ENCODE measurements at regions not wholly inside any gene's neighbourhood (a gene's known extent, or its start where the extent isn't known, plus 50 kb on each side); places are given as distances from the start of the nearest gene placed in this dataset.
"Not testable (repeated sequence)": the region's sequence is repeated elsewhere in the genome, so short reads cannot be mapped to it uniquely, and the experiment has no call there.

DNA sequence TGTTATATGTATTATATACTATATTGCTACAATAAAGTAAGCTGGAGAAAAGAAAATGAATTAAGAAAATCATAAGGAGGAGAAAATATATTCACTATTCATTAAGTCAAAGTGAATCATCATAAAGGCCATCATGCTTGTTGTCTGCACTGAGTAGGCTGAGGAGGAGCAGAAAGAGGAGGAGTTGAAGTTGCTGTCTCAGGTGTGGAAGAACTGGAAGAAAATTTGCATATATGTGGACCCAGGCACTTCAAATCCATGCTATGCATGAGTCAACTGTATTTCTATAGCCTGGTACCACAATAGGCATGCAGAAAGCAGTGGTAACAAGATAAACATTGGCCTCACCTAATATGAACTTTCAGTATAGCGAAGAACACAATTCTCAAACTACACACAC is 135.9 kb upstream of the SGCG start:
- no peak for DNase-seq

DNA sequence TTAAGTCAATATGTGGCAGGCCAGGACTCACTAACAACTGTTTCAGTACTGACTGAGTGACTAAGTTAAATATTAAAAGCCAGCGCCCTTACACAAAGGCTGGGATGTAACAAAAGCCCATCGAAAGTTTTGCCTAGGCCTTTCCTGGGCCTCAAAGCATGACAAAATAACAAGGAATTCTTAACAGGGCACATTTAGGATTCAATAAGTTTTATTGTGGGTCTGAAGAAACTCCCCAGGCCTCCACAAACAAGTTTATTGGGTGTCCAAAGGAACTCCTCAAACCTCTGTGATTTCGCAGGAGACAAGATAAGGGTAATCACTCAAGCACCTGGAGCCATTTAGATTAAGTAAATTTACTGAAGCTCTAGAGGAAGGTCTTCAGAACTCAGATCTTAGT is 130.7 kb upstream of the SGCG start:
- DNase-seq, result no peak

DNA sequence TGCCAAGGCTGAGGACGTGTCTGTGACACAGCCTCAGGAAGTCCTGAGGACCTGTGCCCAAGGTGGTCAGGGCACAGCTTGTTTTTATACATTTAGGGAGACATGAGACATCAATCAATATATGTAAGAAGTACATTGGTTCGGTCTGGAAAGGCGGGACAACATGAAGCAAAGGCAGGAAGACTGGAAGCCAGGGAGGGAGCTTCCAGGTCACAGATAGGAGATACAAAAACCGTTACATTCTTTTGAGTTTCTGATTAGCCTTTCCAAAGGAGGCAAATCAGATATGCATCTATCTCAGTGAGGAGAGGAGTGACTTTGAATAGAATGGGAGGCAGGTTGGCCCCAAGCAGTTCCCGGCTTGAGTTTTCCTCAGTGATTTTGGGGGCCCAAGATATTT is 127.1 kb upstream of the SGCG start:
- not testable (repeated sequence) for DNase-seq

DNA sequence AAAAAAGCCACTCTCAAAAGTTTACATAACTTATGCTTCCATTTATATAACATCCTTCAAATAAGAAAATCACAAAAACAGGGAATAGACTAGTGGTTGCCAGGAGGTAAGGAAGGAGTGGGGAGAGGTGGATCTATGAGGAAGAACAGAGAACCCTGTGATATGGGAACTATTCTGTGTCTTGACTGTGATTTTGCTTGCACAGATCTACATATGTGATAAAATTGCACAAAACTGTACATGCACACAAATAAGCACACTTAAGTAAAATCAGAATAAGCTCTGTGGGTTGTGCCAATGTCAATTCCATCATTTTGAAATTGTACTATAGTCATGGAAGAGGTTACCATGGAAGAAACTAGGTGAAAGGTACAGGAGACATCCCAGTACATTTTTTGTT is 121.6 kb upstream of the SGCG start:
- no peak for DNase-seq

- DNase-seq, result no peak
Observed at GRCh38 chr13:23060959-23061358, 119.8 kb upstream of the SGCG start.

DNA sequence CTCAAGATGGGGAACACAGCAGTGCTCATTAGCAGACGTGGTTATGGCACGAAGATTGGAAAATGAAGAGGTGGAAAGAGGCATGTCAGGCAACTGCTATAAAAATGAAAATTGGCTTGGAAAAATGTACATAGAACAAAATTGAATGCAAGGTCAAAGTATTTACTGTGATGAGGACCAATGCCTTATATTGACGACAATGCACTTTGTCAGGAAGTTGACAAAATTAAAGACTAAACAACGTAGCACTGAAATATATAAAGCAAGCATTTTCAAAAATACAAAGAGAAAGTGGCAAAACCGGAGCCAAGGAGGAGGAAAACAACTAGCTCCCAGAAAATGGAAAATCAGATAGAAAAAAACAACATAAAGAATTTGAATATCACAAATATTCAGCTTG is 113.7 kb upstream of the SGCG start:
- DNase-seq, result no peak

DNA sequence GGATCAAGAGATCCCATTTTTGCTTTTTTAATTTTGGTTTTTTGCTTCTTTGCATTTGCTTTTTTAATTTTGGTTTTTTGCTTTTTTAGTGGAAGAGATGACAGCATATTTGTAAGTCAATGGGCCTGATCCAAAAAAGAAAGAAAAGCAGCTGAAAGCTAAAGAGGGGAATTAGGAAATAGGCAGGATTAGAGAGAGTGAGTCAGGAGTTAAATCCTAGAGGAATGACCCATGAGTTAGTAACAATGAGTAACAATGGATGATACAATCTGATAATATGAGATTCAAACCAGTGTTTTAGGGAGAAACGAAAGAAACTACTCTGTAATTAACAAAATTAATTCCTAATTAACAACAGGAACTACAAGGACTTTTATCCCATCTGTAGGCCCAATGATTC is 111.2 kb upstream of the SGCG start:
- DNase-seq, result no peak

DNA sequence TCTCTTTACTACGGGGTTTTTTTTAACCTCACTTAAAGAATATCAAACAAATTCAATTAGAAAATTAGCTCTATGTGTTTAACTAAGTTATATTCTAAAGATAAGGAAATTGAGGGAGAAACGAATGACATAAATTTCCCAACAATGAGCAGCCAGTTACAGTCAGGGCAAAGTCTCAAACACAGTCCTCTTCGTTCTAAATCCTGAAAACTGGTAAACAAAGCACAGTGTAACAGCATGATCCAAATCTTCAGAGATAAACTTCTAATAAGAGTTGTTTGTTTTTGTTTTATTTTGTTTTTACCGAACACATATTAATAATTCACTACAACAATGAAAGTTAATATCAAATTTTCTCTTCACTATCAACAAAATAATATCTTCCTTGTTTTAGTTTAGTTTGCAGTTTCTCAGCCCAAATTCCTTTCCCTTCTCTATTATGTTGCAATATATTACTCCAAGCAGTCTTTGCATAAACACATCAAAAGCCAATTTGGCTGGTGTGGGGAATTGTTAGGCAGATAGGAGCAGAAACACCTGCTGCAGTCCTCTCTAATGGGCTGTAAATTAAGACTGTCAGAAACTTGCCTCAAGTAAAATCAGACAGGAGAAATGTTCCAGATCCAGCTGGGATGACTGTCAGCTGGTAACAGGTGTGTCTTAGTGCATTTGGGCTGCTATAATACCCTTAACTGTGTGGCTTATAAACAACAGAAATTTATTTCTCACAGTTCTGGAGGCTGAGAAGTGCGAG is 106.5 kb upstream of the SGCG start:
- no peak for DNase-seq

GRCh38 chr13:23081220-23081619 is 99.6 kb upstream of the SGCG start:
- DNase-seq, result no peak

DNA sequence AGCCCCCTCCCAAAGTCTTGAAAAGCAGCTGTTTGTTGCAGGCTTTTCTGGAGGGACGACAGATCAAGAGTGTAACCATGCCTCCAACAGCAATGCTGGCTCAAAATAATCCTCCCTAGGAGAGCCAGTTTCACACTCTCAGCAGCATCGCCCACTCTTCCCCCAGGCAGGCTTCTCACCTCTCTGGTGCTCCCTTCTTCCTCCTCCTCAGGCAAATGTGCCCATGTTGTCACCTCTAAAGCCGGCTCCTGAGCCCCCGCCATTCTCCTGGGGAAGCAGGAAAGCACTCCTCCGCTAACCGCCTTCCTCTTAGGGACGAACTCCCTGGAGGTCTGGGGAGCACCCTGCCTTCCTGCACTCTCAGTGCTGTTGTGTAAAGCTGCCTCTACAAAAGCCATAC is 98.9 kb upstream of the SGCG start:
- no peak for DNase-seq

DNA sequence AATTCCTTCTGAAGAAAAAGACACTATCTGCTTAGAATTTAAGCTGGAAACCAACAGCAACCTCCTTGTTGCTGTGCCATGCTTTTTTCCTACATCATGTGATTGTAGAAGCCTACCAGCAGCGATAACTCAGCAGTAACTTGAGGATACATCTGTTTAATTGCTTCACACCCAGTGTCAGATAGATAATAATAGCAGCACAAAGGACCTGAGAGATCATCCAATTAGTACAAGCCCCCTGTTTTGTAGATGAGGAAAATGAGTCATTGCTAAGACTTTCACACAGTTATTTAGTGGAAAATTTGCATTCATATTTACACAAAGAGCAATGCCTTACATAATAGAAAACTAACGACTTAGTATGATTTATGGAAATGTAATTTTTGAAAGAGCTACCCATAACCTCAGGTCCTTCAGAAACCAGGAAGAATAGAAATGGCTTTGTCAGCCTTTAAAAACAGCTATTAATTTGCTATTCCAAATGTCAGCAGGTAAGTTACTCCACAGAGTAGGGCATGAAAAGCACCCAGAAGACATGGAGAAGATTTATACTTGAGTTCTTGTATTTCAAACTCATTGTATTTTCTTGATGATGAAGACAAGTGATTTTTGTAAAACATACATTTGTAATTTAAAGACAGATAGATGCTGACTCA is 93.7 kb upstream of the SGCG start:
- no peak for DNase-seq

- no peak for DNase-seq
Observed at GRCh38 chr13:23087880-23088279, 92.9 kb upstream of the SGCG start.

- DNase-seq, result no peak
Observed at GRCh38 chr13:23098161-23098907, 82.4 kb upstream of the SGCG start.

GRCh38 chr13:23105051-23105450 is 75.7 kb upstream of the SGCG start:
- no peak for DNase-seq

- DNase-seq, result no peak
Observed at GRCh38 chr13:23107665-23108064, 73.1 kb upstream of the SGCG start.

DNA sequence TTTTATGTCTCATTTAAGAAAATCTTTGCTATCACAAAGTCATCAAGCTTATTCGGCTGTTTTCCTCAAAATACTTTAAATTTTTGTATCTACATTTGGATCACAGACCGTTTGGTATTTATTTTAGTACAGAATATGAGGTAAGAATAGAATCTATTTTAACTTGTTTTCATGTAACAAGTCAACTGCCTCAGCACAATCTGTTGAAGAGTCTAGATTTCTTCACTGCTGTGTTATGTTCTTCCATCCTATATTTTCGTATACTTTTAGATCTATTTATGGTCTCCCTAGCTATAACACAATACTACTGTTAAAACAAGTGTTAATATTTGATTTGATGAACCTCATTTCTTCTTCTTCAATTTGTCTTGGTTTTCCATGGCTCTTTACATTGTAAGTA is 61.6 kb upstream of the SGCG start:
- no peak for DNase-seq

- not testable (repeated sequence) for DNase-seq
Observed at GRCh38 chr13:23127540-23127939, 53.2 kb upstream of the SGCG start.

DNA sequence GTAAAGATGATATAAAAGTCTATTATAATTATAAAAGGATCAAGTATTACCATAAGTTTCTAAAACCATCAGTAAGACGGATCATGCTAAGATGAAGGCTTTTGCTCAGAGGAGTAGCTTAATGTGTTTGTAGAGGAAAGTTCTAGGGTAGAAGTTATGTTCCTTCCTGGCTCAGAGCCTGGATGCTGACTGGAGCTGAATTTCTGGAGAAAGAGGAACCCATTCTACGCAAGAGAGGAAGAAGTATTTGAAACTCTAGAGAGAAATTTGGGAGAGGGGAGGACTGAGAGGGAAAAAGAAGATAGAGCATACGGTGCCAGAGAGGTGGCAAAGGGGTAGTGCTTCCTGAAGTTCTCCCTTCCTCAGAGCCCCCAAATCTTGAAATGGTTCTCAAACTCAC is 51.4 kb upstream of the SGCG start:
- no peak for DNase-seq

All from right hindlimb (tissue), 1 donor.